ENCODE measurements at regions not wholly inside any gene's neighbourhood (a gene's known extent, or its start where the extent isn't known, plus 50 kb on each side); places are given as distances from the start of the nearest gene placed in this dataset.

DNA sequence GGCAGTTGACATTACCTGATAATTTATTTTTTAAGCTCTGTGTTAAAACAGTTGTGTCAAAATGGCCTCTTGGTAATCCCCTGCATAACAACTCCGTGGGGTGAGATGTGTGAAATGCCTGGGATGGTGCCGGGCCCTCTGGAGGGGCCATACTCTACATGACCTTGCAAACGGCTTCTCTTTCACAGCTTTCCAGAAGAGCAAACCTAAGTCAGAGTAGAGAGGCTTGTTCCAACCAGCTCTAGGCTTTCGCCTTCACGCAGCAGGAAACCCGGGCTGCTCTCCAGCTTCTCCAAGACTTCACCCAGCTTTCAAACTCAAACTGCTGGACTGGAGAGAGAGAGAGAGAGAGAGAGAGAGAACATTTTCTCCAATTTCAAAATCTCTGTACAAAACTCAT is 120.1 kb downstream of the SNX18 start:
- TF ChIP-seq, protein P1, sequence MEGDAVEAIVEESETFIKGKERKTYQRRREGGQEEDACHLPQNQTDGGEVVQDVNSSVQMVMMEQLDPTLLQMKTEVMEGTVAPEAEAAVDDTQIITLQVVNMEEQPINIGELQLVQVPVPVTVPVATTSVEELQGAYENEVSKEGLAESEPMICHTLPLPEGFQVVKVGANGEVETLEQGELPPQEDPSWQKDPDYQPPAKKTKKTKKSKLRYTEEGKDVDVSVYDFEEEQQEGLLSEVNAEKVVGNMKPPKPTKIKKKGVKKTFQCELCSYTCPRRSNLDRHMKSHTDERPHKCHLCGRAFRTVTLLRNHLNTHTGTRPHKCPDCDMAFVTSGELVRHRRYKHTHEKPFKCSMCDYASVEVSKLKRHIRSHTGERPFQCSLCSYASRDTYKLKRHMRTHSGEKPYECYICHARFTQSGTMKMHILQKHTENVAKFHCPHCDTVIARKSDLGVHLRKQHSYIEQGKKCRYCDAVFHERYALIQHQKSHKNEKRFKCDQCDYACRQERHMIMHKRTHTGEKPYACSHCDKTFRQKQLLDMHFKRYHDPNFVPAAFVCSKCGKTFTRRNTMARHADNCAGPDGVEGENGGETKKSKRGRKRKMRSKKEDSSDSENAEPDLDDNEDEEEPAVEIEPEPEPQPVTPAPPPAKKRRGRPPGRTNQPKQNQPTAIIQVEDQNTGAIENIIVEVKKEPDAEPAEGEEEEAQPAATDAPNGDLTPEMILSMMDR (conservative IDR thresholded peaks at IDR 0.05) = no peak
- no peak overlapping the region for H3K27ac ChIP-seq

DNA sequence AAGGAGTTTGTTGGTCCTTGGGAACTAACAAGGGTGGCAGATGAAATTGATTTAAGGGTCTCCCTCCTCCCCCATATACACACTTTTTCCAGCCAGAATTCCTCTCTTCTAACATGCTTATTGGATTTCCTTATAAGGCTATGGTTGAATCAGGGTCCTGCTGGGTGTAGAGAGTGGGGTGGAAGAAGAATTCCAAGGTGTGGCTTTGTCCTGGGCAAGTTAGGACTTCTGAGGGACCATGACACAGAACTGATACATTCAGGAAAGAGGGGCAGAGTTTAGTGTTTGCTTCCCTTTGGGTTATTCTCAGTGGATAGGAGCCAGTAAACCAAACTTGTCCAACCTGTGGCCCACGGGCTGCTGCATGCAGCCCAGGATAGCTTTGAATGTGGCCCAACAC is 116.5 kb downstream of the SNX18 start:
- H3K27ac ChIP-seq = no peak overlapping the region

DNA sequence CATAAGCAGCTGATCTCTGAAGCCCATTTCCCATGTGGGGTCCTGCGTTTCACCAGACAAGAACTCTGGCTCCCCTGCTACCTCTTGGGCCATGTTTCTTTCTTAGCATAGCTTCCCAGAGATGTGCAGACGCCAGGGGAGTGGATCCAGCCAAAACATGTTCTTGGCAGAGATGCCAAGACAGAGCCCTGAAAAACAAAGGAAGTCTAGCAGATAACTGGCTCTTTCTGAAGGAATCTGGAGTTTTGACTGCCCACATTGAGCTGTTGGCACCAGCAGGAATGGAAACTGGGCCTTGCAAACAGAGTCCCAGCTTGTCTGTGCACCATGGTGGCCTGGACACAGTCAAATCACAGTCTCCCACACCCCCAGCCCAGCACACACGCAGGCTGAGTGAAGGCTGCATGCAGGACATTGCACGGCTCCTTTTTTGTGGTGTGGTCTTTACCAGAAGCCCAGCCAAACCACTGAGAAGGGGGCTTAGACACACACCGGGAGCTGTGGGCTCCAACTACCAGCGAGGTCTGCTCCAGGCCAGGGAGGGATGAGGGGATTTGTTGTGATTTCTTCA is 114.7 kb downstream of the SNX18 start:
- TF ChIP-seq, protein P1 (conservative IDR thresholded peaks at IDR 0.05) = no peak
- no peak overlapping the region for H3K27ac ChIP-seq

More for the DNA sequence above, 116.5 kb downstream of the SNX18 start:
- TF ChIP-seq, protein P1 (conservative IDR thresholded peaks at IDR 0.05) = no peak

DNA sequence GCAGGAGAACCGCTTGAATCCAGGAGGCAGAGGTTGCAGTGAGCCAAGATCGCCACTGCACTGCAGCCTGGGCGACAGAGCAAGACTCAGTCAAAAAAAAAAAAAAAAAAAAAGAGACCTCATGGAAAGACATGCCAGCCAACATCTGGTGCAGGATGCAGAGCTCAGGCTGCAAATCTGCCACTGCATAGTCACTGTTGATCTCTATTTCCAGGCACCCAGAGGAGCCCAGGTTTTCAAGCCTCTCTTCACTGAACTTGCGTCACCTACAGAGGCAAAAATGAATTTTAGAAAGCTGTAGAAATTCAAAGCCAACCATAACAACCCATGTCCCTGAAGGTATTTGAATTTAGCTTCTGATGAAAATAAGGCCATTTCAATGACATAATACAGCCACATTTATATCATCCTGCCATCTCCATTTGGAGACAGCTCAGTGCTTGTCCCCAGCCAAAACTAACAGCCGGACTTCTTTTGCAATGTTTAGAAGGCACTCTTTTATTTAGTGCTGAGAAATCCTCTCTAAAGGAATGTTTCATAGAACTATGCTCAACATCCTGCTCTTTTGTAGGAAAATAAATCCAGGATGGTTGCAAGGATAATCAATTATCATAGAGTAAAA is 113.3 kb downstream of the SNX18 start:
- H3K27ac ChIP-seq = no peak overlapping the region
- TF ChIP-seq, protein P1 (conservative IDR thresholded peaks at IDR 0.05) = no peak

DNA sequence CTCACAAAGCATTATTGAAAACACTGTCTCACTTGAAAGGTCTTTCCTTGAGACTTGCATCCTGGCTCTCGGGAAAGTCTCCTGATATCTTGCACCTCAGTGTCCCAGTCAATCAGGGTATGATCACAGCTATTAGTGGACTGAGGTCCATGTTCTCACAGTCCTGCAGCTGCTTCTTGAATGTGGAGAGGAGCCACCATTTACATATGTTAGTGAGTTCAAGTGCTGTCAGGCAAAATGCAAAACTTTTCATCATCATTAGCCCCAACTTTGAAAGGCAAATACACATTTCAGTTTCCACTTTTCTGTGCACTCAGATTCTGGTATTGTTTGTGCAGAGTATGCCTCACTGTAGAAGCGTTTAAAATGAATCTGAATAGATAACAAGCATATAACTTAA is 111.6 kb downstream of the SNX18 start:
- peak overlapping the region; percentile 50; the same call in 1 of the 2 replicates for H3K27ac ChIP-seq
- TF ChIP-seq, protein P1 (conservative IDR thresholded peaks at IDR 0.05) = no peak

DNA sequence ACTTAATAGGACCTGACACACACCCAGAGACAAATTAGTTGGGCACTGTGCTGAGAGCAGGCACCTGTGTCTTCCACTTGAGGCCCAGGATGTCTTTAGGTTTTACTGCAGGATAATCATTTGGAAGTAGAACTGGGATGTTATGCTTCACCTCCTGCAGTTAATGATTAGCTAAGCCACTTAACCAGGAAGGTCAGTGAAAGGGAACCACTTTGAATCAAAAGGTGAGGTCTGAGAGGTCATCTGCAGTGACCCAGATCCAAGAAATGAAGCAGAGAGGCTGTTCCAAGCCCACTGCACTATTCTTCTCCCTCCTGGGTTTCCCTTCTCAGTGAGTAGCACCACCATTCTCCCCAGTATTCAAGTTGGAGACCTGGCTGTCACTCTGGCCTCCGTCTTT is 110.5 kb downstream of the SNX18 start:
- H3K27ac ChIP-seq = peak overlapping the region; percentile 50
- TF ChIP-seq, protein P1 (conservative IDR thresholded peaks at IDR 0.05) = no peak

DNA sequence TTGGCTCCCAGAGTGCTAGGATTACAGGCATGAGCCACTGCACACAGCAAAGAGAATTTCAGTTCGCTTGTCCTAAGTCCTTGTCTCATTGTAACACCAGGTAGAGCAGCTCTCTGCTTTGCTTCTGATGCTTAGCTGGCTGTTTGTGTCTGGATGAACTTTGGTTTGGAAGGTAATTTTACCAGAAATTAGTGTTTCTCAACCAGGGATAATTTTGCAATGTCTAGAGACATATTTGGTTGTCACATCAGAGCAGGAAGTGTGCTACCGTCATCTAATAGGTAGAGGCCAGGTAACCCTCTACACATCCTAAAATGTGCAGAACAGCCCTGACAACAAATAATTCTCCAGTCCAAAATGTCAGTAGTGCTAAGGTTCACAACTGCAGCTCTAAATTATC is 108.8 kb downstream of the SNX18 start:
- TF ChIP-seq, protein P1 (conservative IDR thresholded peaks at IDR 0.05) = no peak
- no peak overlapping the region for H3K27ac ChIP-seq
